GM21367 (cell line): ENCODE measurements at regions not wholly inside any gene's neighbourhood (a gene's known extent, or its start where the extent isn't known, plus 50 kb on each side); places are given as distances from the start of the nearest gene placed in this dataset.
"Not testable (repeated sequence)": the region's sequence is repeated elsewhere in the genome, so short reads cannot be mapped to it uniquely, and the experiment has no call there.

Experiments used
- ATAC-seq: cut with Tn5 transposase; IDR thresholded peaks from one replicate; pipeline ENCODE4 v1.9.1; 2021; ENCODE audit not compliant: unreplicated experiment

- ATAC-seq: no peak
These were observed 255.1 kb downstream of the MAP2K6 start for GRCh38 chr17:69669441-69670178.

- no peak for ATAC-seq
These were observed 258.4 kb downstream of the MAP2K6 start for GRCh38 chr17:69672924-69673323.

- no peak for ATAC-seq
These were observed 262.6 kb downstream of the MAP2K6 start for GRCh38 chr17:69677130-69677529.

- no peak for ATAC-seq
These were observed 263.7 kb downstream of the MAP2K6 start for GRCh38 chr17:69678206-69678605.

- ATAC-seq: no peak
These were observed 265.3 kb downstream of the MAP2K6 start for GRCh38 chr17:69679829-69680228.

GRCh38 chr17:69684251-69684650, 269.8 kb downstream of the MAP2K6 start:
- no peak for ATAC-seq

GRCh38 chr17:69685150-69685549, 270.7 kb downstream of the MAP2K6 start:
- not testable (repeated sequence) for ATAC-seq

- ATAC-seq: no peak
These were observed 276.0 kb downstream of the MAP2K6 start for GRCh38 chr17:69690531-69690930.

- no peak for ATAC-seq
These were observed 277.7 kb downstream of the MAP2K6 start for GRCh38 chr17:69692171-69692570.

- no peak for ATAC-seq
These were observed 281.1 kb downstream of the MAP2K6 start for GRCh38 chr17:69695646-69696045.

- no peak for ATAC-seq
These were observed 282.2 kb downstream of the MAP2K6 start for GRCh38 chr17:69696650-69697049.

GRCh38 chr17:69698352-69698751, 283.9 kb downstream of the MAP2K6 start:
- not testable (repeated sequence) for ATAC-seq

GRCh38 chr17:69702078-69702477, 287.6 kb downstream of the MAP2K6 start:
- ATAC-seq: no peak

- no peak for ATAC-seq
These were observed 289.3 kb downstream of the MAP2K6 start for GRCh38 chr17:69703751-69704150.

GRCh38 chr17:69704935-69705334, 290.4 kb downstream of the MAP2K6 start:
- no peak for ATAC-seq

GRCh38 chr17:69706127-69706526, 291.6 kb downstream of the MAP2K6 start:
- ATAC-seq: no peak

- no peak for ATAC-seq
These were observed 294.9 kb downstream of the MAP2K6 start for GRCh38 chr17:69709441-69709840.

GRCh38 chr17:69710926-69711325, 296.4 kb downstream of the MAP2K6 start:
- no peak for ATAC-seq

- ATAC-seq: no peak
These were observed 297.0 kb downstream of the MAP2K6 start for GRCh38 chr17:69711541-69711940.

GRCh38 chr17:69712801-69713311, 298.4 kb downstream of the MAP2K6 start:
- no peak for ATAC-seq

GRCh38 chr17:69713815-69714214, 299.3 kb downstream of the MAP2K6 start:
- ATAC-seq: no peak

- ATAC-seq: no peak
These were observed 300.2 kb downstream of the MAP2K6 start for GRCh38 chr17:69714669-69715068.

GRCh38 chr17:69715656-69716055, 301.2 kb downstream of the MAP2K6 start:
- no peak for ATAC-seq
